HG02763 (cell line): ENCODE measurements at regions not wholly inside any gene's neighbourhood (a gene's known extent, or its start where the extent isn't known, plus 50 kb on each side); places are given as distances from the start of the nearest gene placed in this dataset.

Experiments
- ATAC-seq: cut with Tn5 transposase; IDR thresholded peaks from one replicate; pipeline ENCODE4 v1.9.1; 2021; ENCODE audit warnings: mild to moderate bottlenecking, moderate library complexity; ENCODE audit not compliant: unreplicated experiment

GRCh38 chr16:65500919-65501318 lies 379.1 kb upstream of the CDH11 start:
- no peak for ATAC-seq

GRCh38 chr16:65500007-65500406 lies 378.1 kb upstream of the CDH11 start:
- no peak for ATAC-seq

GRCh38 chr16:65499566-65499965 lies 377.7 kb upstream of the CDH11 start:
- no peak for ATAC-seq

- ATAC-seq = no peak
These were observed 375.7 kb upstream of the CDH11 start for GRCh38 chr16:65497571-65497970.

GRCh38 chr16:65495106-65495505 lies 373.2 kb upstream of the CDH11 start:
- ATAC-seq = no peak

GRCh38 chr16:65494609-65495008 lies 372.7 kb upstream of the CDH11 start:
- no peak for ATAC-seq

GRCh38 chr16:65494080-65494479 lies 372.2 kb upstream of the CDH11 start:
- ATAC-seq = no peak

GRCh38 chr16:65490286-65490685 lies 368.4 kb upstream of the CDH11 start:
- ATAC-seq = no peak

- ATAC-seq = no peak
These were observed 367.7 kb upstream of the CDH11 start for GRCh38 chr16:65489531-65490023.

GRCh38 chr16:65487231-65487630 lies 365.4 kb upstream of the CDH11 start:
- no peak for ATAC-seq

GRCh38 chr16:65481956-65482355 lies 360.1 kb upstream of the CDH11 start:
- no peak for ATAC-seq

GRCh38 chr16:65480281-65481091 lies 358.6 kb upstream of the CDH11 start:
- ATAC-seq = no peak

- no peak for ATAC-seq
These were observed 354.6 kb upstream of the CDH11 start for GRCh38 chr16:65476448-65476955.

- no peak for ATAC-seq
These were observed 351.8 kb upstream of the CDH11 start for GRCh38 chr16:65473699-65474098.

- ATAC-seq = no peak
These were observed 347.3 kb upstream of the CDH11 start for GRCh38 chr16:65469116-65469515.

- no peak for ATAC-seq
These were observed 346.3 kb upstream of the CDH11 start for GRCh38 chr16:65468133-65468532.

GRCh38 chr16:65463652-65464260 lies 341.9 kb upstream of the CDH11 start:
- ATAC-seq = no peak

GRCh38 chr16:65457084-65457483 lies 335.2 kb upstream of the CDH11 start:
- ATAC-seq = no peak

- no peak for ATAC-seq
These were observed 333.9 kb upstream of the CDH11 start for GRCh38 chr16:65455761-65456160.

- no peak for ATAC-seq
These were observed 331.8 kb upstream of the CDH11 start for GRCh38 chr16:65453646-65454045.

- ATAC-seq = no peak
These were observed 327.7 kb upstream of the CDH11 start for GRCh38 chr16:65449526-65449925.

- ATAC-seq = no peak
These were observed 324.6 kb upstream of the CDH11 start for GRCh38 chr16:65446427-65446826.
